ENCODE measurements at regions not wholly inside any gene's neighbourhood (a gene's known extent, or its start where the extent isn't known, plus 50 kb on each side); places are given as distances from the start of the nearest gene placed in this dataset.
"Not testable (repeated sequence)": the region's sequence is repeated elsewhere in the genome, so short reads cannot be mapped to it uniquely, and the experiment has no call there.

DNA sequence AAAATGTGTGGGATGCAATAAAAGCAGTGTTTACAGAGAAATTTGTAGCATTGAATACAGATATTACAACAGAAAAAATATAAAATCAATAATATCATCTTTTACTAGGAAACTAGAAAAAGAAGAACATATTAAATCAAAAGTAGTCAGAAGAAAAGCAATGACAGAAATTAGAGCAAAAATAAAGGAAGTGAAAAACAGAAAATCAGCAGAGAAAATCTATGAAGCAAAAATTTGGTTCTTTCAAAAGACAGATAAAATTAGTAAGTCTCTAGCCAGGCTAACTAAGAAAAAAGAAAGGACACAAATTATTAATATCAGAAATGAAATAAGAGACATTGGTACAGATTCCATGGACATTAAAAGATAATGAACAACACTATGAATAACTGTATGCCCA is 212.0 kb upstream of the MGAT5 start:
- POLR2A ChIA-PET = no interaction called here
- H3K27me3 ChIP-seq (ENCODE audit: control insufficient read depth in 2 of 2, insufficient read depth in 2 of 2, low read length in 2 of 2) = no peaks in the 10 kb centered on the region
- no peak overlapping the region for H3K4me3 Mint-ChIP-seq
- H3K27ac Mint-ChIP-seq = no peak overlapping the region
- H3K4me1 ChIP-seq (ENCODE audit: control insufficient read depth in 2 of 2, insufficient read depth in 2 of 2, low read length in 2 of 2) = no peaks in the 10 kb centered on the region
- H3K9me3 ChIP-seq (ENCODE audit: control insufficient read depth in 2 of 3, low read length in 3 of 3) = no peaks in the 10 kb centered on the region
- CTCF ChIA-PET = no interaction called here
- H3K36me3 ChIP-seq (ENCODE audit: control insufficient read depth in 2 of 3, insufficient read depth in 3 of 3, low read length in 3 of 3) = no peaks in the 10 kb centered on the region
- H3K4me1 Mint-ChIP-seq = peaks cover 0 to 8% (median 0%) of the 10 kb centered on the region in 7 donors
- peaks cover 0 to 2% (median 0%) of the 10 kb centered on the region in 5 donors for H3K36me3 Mint-ChIP-seq
- ATAC-seq = no peak
- H3K27ac ChIP-seq (ENCODE audit: low read depth, low read length) = no peak overlapping the region
- peaks cover 13 to 44% (median 35%) of the 10 kb centered on the region in 5 donors for H3K27me3 Mint-ChIP-seq
- DNase-seq = no peak
- intact Hi-C loops (cut with micrococcal nuclease) = no loop called here
- no peak overlapping the region for H3K4me3 ChIP-seq (ENCODE audit: low read length)
- H3K9me3 Mint-ChIP-seq = peaks cover 0 to 21% (median 6%) of the 10 kb centered on the region in 11 donors

DNA sequence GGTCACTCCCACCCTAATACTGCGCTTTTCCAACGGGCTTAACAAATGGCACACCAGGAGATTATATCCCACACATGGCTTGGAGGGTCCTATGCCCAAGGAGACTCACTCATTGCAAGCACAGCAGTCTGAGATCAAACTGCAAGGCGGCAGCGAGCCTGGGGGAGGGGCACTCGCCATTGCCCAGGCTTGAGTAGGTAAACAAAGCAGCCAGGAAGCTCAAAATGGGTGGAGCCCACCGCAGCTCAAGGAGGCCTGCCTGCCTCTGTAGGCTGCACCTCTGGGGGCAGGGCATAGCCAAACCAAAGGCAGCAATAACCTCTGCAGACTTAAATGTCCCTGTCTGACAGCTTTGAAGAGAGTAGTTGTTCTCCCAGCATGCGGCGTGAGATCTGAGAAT is 210.8 kb upstream of the MGAT5 start:
- Mint-ChIP-seq H3K27me3 (peaks cover 13 to 44% (median 31%) of the 10 kb centered on the region in 5 donors), H3K9me3 (peaks cover 0 to 24% (median 7%) of the 10 kb centered on the region in 11 donors)
- H3K36me3 ChIP-seq (ENCODE audit: control insufficient read depth in 2 of 3, insufficient read depth in 3 of 3, low read length in 3 of 3); H3K27me3 ChIP-seq (ENCODE audit: control insufficient read depth in 2 of 2, insufficient read depth in 2 of 2, low read length in 2 of 2); DNase-seq; H3K27ac Mint-ChIP-seq; H3K4me3 Mint-ChIP-seq; H3K4me1 Mint-ChIP-seq; H3K36me3 Mint-ChIP-seq; CTCF ChIA-PET; POLR2A ChIA-PET; H3K27ac ChIP-seq (ENCODE audit: low read depth, low read length); ATAC-seq; intact Hi-C loops (cut with micrococcal nuclease); H3K9me3 ChIP-seq (ENCODE audit: control insufficient read depth in 2 of 3, low read length in 3 of 3); H3K4me1 ChIP-seq (ENCODE audit: control insufficient read depth in 2 of 2, insufficient read depth in 2 of 2, low read length in 2 of 2); H3K4me3 ChIP-seq (ENCODE audit: low read length): not testable (repeated sequence)

GRCh38 chr2:134052173-134052572 is 201.7 kb upstream of the MGAT5 start:
- intact Hi-C loops (cut with micrococcal nuclease) = no loop called here
- Histone ChIP-seq H3K27ac (ENCODE audit: low read depth, low read length) (no peak overlapping the region), H3K9me3 (ENCODE audit: control insufficient read depth in 2 of 3, low read length in 3 of 3) (no peaks in the 10 kb centered on the region), H3K4me1 (ENCODE audit: control insufficient read depth in 2 of 2, insufficient read depth in 2 of 2, low read length in 2 of 2) (no peaks in the 10 kb centered on the region), H3K4me3 (ENCODE audit: low read length) (no peak overlapping the region), H3K27me3 (ENCODE audit: control insufficient read depth in 2 of 2, insufficient read depth in 2 of 2, low read length in 2 of 2) (no peaks in the 10 kb centered on the region), H3K36me3 (ENCODE audit: control insufficient read depth in 2 of 3, insufficient read depth in 3 of 3, low read length in 3 of 3) (no peaks in the 10 kb centered on the region)
- ATAC-seq (no peak), DNase-seq (no peak)
- H3K27ac Mint-ChIP-seq = no peak overlapping the region
- ChIA-PET CTCF (no interaction called here), POLR2A (no interaction called here)
- no peak overlapping the region for H3K4me3 Mint-ChIP-seq
- H3K9me3 Mint-ChIP-seq = peaks cover 0 to 6% (median 2%) of the 10 kb centered on the region in 11 donors
- H3K36me3 Mint-ChIP-seq = no peaks in the 10 kb centered on the region
- no peaks in the 10 kb centered on the region for H3K4me1 Mint-ChIP-seq
- H3K27me3 Mint-ChIP-seq = peaks cover 4 to 14% (median 13%) of the 10 kb centered on the region in 5 donors

GRCh38 chr2:134056173-134056572 is 197.7 kb upstream of the MGAT5 start:
- POLR2A ChIA-PET = interaction anchor here (0.8 kb wide), 1 partner anchor 152 kb away, joined by 4 read pairs; no protein-coding TSS in a partner anchor
- no peak for DNase-seq
- Mint-ChIP-seq H3K4me1 (peaks cover 0 to 4% (median 4%) of the 10 kb centered on the region in 7 donors), H3K27ac (no peak overlapping the region), H3K27me3 (peaks cover 8 to 23% (median 9%) of the 10 kb centered on the region in 5 donors), H3K4me3 (no peak overlapping the region), H3K9me3 (peaks cover 0 to 6% (median 2%) of the 10 kb centered on the region in 11 donors), H3K36me3 (no peaks in the 10 kb centered on the region)
- ATAC-seq = no peak
- intact Hi-C loops (cut with micrococcal nuclease) = no loop called here
- no peak overlapping the region for H3K4me3 ChIP-seq (ENCODE audit: low read length)
- no peaks in the 10 kb centered on the region for H3K36me3 ChIP-seq (ENCODE audit: control insufficient read depth in 2 of 3, insufficient read depth in 3 of 3, low read length in 3 of 3)
- no peaks in the 10 kb centered on the region for H3K27me3 ChIP-seq (ENCODE audit: control insufficient read depth in 2 of 2, insufficient read depth in 2 of 2, low read length in 2 of 2)
- no peaks in the 10 kb centered on the region for H3K9me3 ChIP-seq (ENCODE audit: control insufficient read depth in 2 of 3, low read length in 3 of 3)
- CTCF ChIA-PET = no interaction called here
- H3K27ac ChIP-seq (ENCODE audit: low read depth, low read length) = no peak overlapping the region
- peaks cover 0 to 6% of the 10 kb centered on the region in 2 donors for H3K4me1 ChIP-seq (ENCODE audit: control insufficient read depth in 2 of 2, insufficient read depth in 2 of 2, low read length in 2 of 2)

- Mint-ChIP-seq H3K36me3 (peaks cover 0 to 13% (median 5%) of the 10 kb centered on the region in 5 donors), H3K4me3 (peak overlapping the region in 4 of 10 donors; percentile 34 to 59 (median 52)), H3K9me3 (peaks cover 2 to 38% (median 18%) of the 10 kb centered on the region in 11 donors), H3K27me3 (peaks cover 7 to 34% (median 12%) of the 10 kb centered on the region in 5 donors), H3K27ac (peak overlapping the region in 1 of 9 donors; percentile 53)
- H3K4me3 ChIP-seq (ENCODE audit: low read length); H3K4me1 ChIP-seq (ENCODE audit: control insufficient read depth in 2 of 2, insufficient read depth in 2 of 2, low read length in 2 of 2); H3K36me3 ChIP-seq (ENCODE audit: control insufficient read depth in 2 of 3, insufficient read depth in 3 of 3, low read length in 3 of 3); H3K27ac ChIP-seq (ENCODE audit: low read depth, low read length); H3K9me3 ChIP-seq (ENCODE audit: control insufficient read depth in 2 of 3, low read length in 3 of 3); H3K27me3 ChIP-seq (ENCODE audit: control insufficient read depth in 2 of 2, insufficient read depth in 2 of 2, low read length in 2 of 2); H3K4me1 Mint-ChIP-seq; CTCF ChIA-PET; ATAC-seq; intact Hi-C loops (cut with micrococcal nuclease): not testable (repeated sequence)
- peak in 4 of 9 donors; percentile 2 to 23 (median 4) for DNase-seq
- POLR2A ChIA-PET = interaction anchor here (0.6 kb wide), 1 partner anchor 120 kb away, joined by 3 read pairs; no protein-coding TSS in a partner anchor
Observed at GRCh38 chr2:134061066-134061465, 192.8 kb upstream of the MGAT5 start.

DNA sequence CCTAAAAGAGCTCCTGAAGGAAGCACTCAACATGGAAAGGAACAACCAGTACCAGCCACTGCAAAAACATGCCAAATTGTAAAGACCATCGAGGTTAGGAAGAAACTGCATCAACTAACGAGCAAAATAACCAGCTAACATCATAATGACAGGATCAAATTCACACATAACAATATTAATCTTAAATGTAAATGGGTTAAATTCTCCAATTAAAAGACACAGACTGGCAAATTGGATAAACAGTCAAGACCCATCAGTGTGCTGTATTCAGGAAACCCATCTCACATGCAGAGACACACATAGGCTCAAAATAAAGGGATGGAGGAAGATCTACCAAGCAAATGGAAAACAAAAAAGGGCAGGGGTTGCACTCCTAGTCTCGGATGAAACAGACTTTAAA is 191.6 kb upstream of the MGAT5 start:
- H3K4me3 Mint-ChIP-seq; H3K9me3 ChIP-seq (ENCODE audit: control insufficient read depth in 2 of 3, low read length in 3 of 3); H3K4me1 Mint-ChIP-seq; H3K36me3 ChIP-seq (ENCODE audit: control insufficient read depth in 2 of 3, insufficient read depth in 3 of 3, low read length in 3 of 3); H3K27ac ChIP-seq (ENCODE audit: low read depth, low read length); H3K27me3 ChIP-seq (ENCODE audit: control insufficient read depth in 2 of 2, insufficient read depth in 2 of 2, low read length in 2 of 2); H3K27ac Mint-ChIP-seq; POLR2A ChIA-PET; intact Hi-C loops (cut with micrococcal nuclease); CTCF ChIA-PET; DNase-seq; H3K4me1 ChIP-seq (ENCODE audit: control insufficient read depth in 2 of 2, insufficient read depth in 2 of 2, low read length in 2 of 2); H3K4me3 ChIP-seq (ENCODE audit: low read length); ATAC-seq: not testable (repeated sequence)
- peaks cover 0 to 13% (median 5%) of the 10 kb centered on the region in 5 donors for H3K36me3 Mint-ChIP-seq
- peaks cover 6 to 27% (median 11%) of the 10 kb centered on the region in 5 donors for H3K27me3 Mint-ChIP-seq
- H3K9me3 Mint-ChIP-seq = peaks cover 2 to 39% (median 18%) of the 10 kb centered on the region in 11 donors

- intact Hi-C loops (cut with micrococcal nuclease); H3K4me3 ChIP-seq (ENCODE audit: low read length); H3K27ac Mint-ChIP-seq; DNase-seq; H3K9me3 ChIP-seq (ENCODE audit: control insufficient read depth in 2 of 3, low read length in 3 of 3); CTCF ChIA-PET; H3K36me3 ChIP-seq (ENCODE audit: control insufficient read depth in 2 of 3, insufficient read depth in 3 of 3, low read length in 3 of 3); H3K4me3 Mint-ChIP-seq; POLR2A ChIA-PET; H3K4me1 ChIP-seq (ENCODE audit: control insufficient read depth in 2 of 2, insufficient read depth in 2 of 2, low read length in 2 of 2); H3K27ac ChIP-seq (ENCODE audit: low read depth, low read length); ATAC-seq; H3K4me1 Mint-ChIP-seq; H3K27me3 ChIP-seq (ENCODE audit: control insufficient read depth in 2 of 2, insufficient read depth in 2 of 2, low read length in 2 of 2): not testable (repeated sequence)
- Mint-ChIP-seq H3K36me3 (peaks cover 0 to 13% (median 5%) of the 10 kb centered on the region in 5 donors), H3K27me3 (peaks cover 4 to 20% (median 6%) of the 10 kb centered on the region in 5 donors), H3K9me3 (peaks cover 2 to 43% (median 16%) of the 10 kb centered on the region in 11 donors)
Observed at GRCh38 chr2:134063916-134064315, 190.0 kb upstream of the MGAT5 start.
